IMR-90 (cell line): ENCODE measurements at regions not wholly inside any gene's neighbourhood (a gene's known extent, or its start where the extent isn't known, plus 50 kb on each side); places are given as distances from the start of the nearest gene placed in this dataset.

ENCODE experiments used
- CHD1 ChIP-seq: IDR thresholded peaks from 2 replicates; pipeline ENCODE4 v1.6.1; 2012; ENCODE audit warnings: low read depth, low read length, improper control_type of control experiment
- CTCF ChIP-seq: conservative IDR thresholded peaks from 2 replicates; pipeline ENCODE4 v1.5.1; 2012; ENCODE audit warnings: mild to moderate bottlenecking, low read depth, low read length, improper control_type of control experiment
- MAFK ChIP-seq: IDR thresholded peaks from 2 replicates; pipeline ENCODE4 v1.6.1; 2012; ENCODE audit warnings: low read depth, low read length, improper control_type of control experiment
- MAZ ChIP-seq: IDR thresholded peaks from 2 replicates; pipeline ENCODE4 v1.6.1; 2012; ENCODE audit warnings: low read depth, mild to moderate bottlenecking, low read length, improper control_type of control experiment, moderate library complexity, borderline replicate concordance
- MXI1 ChIP-seq: IDR thresholded peaks from 2 replicates; pipeline ENCODE4 v1.6.1; 2012; ENCODE audit warnings: low read depth, mild to moderate bottlenecking, low read length, moderate library complexity, borderline replicate concordance
- POLR2A ChIP-seq: IDR thresholded peaks from 2 replicates; pipeline ENCODE4 v1.6.1; 2012; ENCODE audit warnings: mild to moderate bottlenecking, low read depth, low read length
- TF ChIP-seq, protein P1 (sequence below): fragments of 150-350 bp; IDR thresholded peaks from 2 replicates; pipeline ENCODE4 v1.6.1; 2017; ENCODE audit warnings: mild to moderate bottlenecking, antibody characterized with exemption, low read length, low read depth

DNA sequence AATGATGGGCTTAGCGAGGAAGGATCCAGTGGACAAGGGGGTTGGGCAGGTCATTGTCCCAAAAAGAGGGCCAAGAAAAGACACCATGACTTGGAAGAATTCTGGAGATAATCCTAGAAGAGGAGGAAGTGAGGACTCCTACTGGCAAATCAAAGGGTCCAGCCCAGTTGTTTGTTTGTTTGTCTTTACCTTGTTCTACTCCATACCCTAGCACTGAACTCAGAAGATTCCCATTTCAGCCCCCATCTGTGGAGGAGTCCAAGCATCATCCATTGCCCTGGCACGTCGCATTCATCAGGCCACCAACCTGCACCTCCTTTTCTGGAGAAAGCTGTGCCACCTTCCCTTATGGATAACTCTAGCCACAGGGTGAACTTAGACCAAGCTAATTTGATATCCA, 326.2 kb downstream of the EN1 start:
- TF ChIP-seq CTCF (no peak), CHD1 (no peak), POLR2A (no peak), MAZ (no peak), MAFK (no peak), MXI1 (no peak)
- TF ChIP-seq, protein P1, sequence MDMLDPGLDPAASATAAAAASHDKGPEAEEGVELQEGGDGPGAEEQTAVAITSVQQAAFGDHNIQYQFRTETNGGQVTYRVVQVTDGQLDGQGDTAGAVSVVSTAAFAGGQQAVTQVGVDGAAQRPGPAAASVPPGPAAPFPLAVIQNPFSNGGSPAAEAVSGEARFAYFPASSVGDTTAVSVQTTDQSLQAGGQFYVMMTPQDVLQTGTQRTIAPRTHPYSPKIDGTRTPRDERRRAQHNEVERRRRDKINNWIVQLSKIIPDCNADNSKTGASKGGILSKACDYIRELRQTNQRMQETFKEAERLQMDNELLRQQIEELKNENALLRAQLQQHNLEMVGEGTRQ: no peak
